BLaER1 (cell line): ENCODE measurements at regions not wholly inside any gene's neighbourhood (a gene's known extent, or its start where the extent isn't known, plus 50 kb on each side); places are given as distances from the start of the nearest gene placed in this dataset.

Experiments used
- H3K27ac ChIP-seq: shearing (Covaris generic); formaldehyde crosslinking; 2 replicates; pipeline ENCODE4 v1.8.1; 2022
- H3K27me3 ChIP-seq: shearing (Covaris generic); formaldehyde crosslinking; 2 replicates; pipeline ENCODE4 v1.8.1; 2022
- H3K36me3 ChIP-seq: shearing (Covaris generic); formaldehyde crosslinking; 2 replicates; pipeline ENCODE4 v1.8.1; 2022
- H3K4me1 ChIP-seq: shearing (Covaris generic); formaldehyde crosslinking; 2 replicates; pipeline ENCODE4 v1.8.1; 2022
- H3K4me2 ChIP-seq: shearing (Covaris generic); formaldehyde crosslinking; 2 replicates; pipeline ENCODE4 v1.8.1; 2022
- H3K4me3 ChIP-seq: shearing (Covaris generic); formaldehyde crosslinking; 2 replicates; pipeline ENCODE4 v1.8.1; 2022
- H3K9ac ChIP-seq: shearing (Covaris generic); formaldehyde crosslinking; 2 replicates; pipeline ENCODE4 v1.8.1; 2022
- H3K9me3 ChIP-seq: shearing (Covaris generic); formaldehyde crosslinking; 2 replicates; pipeline ENCODE4 v1.8.1; 2022
- H4K20me1 ChIP-seq: shearing (Covaris generic); formaldehyde crosslinking; 2 replicates; pipeline ENCODE4 v1.8.1; 2022
- Cebpa-rat ChIP-seq: shearing (Covaris generic); IDR thresholded peaks from 2 replicates; pipeline ENCODE4 v1.8.1; 2022

- Histone ChIP-seq H3K27me3 (no peaks in the 10 kb centered on the region), H3K4me1 (no peaks in the 10 kb centered on the region), H3K36me3 (no peaks in the 10 kb centered on the region), H3K9ac (no peak overlapping the region), H3K27ac (no peak overlapping the region), H3K9me3 (no peaks in the 10 kb centered on the region), H4K20me1 (no peaks in the 10 kb centered on the region), H3K4me3 (no peak overlapping the region), H3K4me2 (no peak overlapping the region)
- TF ChIP-seq Cebpa-rat = no peak
Measured at GRCh38 chr4:107392951-107393350, 327.1 kb downstream of the PAPSS1 start.

- Histone ChIP-seq H4K20me1 (no peaks in the 10 kb centered on the region), H3K4me1 (no peaks in the 10 kb centered on the region), H3K36me3 (no peaks in the 10 kb centered on the region), H3K4me2 (no peak overlapping the region), H3K27ac (no peak overlapping the region), H3K4me3 (no peak overlapping the region), H3K9ac (no peak overlapping the region), H3K9me3 (no peaks in the 10 kb centered on the region), H3K27me3 (no peaks in the 10 kb centered on the region)
- no peak for TF ChIP-seq Cebpa-rat
Measured at GRCh38 chr4:107392380-107392779, 327.7 kb downstream of the PAPSS1 start.

- H3K9ac ChIP-seq = no peak overlapping the region
- no peaks in the 10 kb centered on the region for H3K27me3 ChIP-seq
- H3K4me2 ChIP-seq = no peak overlapping the region
- H3K27ac ChIP-seq = no peak overlapping the region
- no peaks in the 10 kb centered on the region for H4K20me1 ChIP-seq
- H3K36me3 ChIP-seq = no peaks in the 10 kb centered on the region
- no peak for TF ChIP-seq Cebpa-rat
- H3K4me3 ChIP-seq = no peak overlapping the region
- no peaks in the 10 kb centered on the region for H3K9me3 ChIP-seq
- H3K4me1 ChIP-seq = no peaks in the 10 kb centered on the region
Measured at GRCh38 chr4:107391630-107392028, 328.4 kb downstream of the PAPSS1 start.

- Histone ChIP-seq H3K27ac (no peak overlapping the region), H4K20me1 (no peaks in the 10 kb centered on the region), H3K4me2 (no peak overlapping the region), H3K9ac (no peak overlapping the region), H3K4me3 (no peak overlapping the region), H3K27me3 (no peaks in the 10 kb centered on the region), H3K9me3 (no peaks in the 10 kb centered on the region), H3K36me3 (no peaks in the 10 kb centered on the region), H3K4me1 (no peaks in the 10 kb centered on the region)
- no peak for TF ChIP-seq Cebpa-rat
Measured at GRCh38 chr4:107391009-107391629, 328.9 kb downstream of the PAPSS1 start.

- Histone ChIP-seq H3K36me3 (no peaks in the 10 kb centered on the region), H3K9me3 (no peaks in the 10 kb centered on the region), H3K27ac (no peak overlapping the region), H3K4me2 (no peak overlapping the region), H3K4me3 (no peak overlapping the region), H3K4me1 (no peaks in the 10 kb centered on the region), H4K20me1 (no peaks in the 10 kb centered on the region), H3K9ac (no peak overlapping the region), H3K27me3 (no peaks in the 10 kb centered on the region)
- no peak for TF ChIP-seq Cebpa-rat
Measured at GRCh38 chr4:107389965-107390364, 330.1 kb downstream of the PAPSS1 start.

GRCh38 chr4:107388736-107389274, 331.2 kb downstream of the PAPSS1 start:
- H3K27me3 ChIP-seq = no peaks in the 10 kb centered on the region
- no peak overlapping the region for H3K4me2 ChIP-seq
- H3K36me3 ChIP-seq = no peaks in the 10 kb centered on the region
- no peak overlapping the region for H3K9ac ChIP-seq
- H3K4me1 ChIP-seq = no peaks in the 10 kb centered on the region
- H3K27ac ChIP-seq = no peak overlapping the region
- no peak for TF ChIP-seq Cebpa-rat
- no peaks in the 10 kb centered on the region for H4K20me1 ChIP-seq
- H3K4me3 ChIP-seq = no peak overlapping the region
- no peaks in the 10 kb centered on the region for H3K9me3 ChIP-seq

- Histone ChIP-seq H3K27ac (no peak overlapping the region), H3K9me3 (no peaks in the 10 kb centered on the region), H3K4me3 (no peak overlapping the region), H4K20me1 (no peaks in the 10 kb centered on the region), H3K9ac (no peak overlapping the region), H3K4me2 (no peak overlapping the region), H3K4me1 (no peaks in the 10 kb centered on the region), H3K36me3 (no peaks in the 10 kb centered on the region), H3K27me3 (no peaks in the 10 kb centered on the region)
- TF ChIP-seq Cebpa-rat = no peak
Measured at GRCh38 chr4:107380836-107381438, 339.1 kb downstream of the PAPSS1 start.

GRCh38 chr4:107380190-107380589, 339.8 kb downstream of the PAPSS1 start:
- Histone ChIP-seq H3K27ac (no peak overlapping the region), H3K9me3 (no peaks in the 10 kb centered on the region), H3K27me3 (no peaks in the 10 kb centered on the region), H3K4me3 (no peak overlapping the region), H3K4me2 (no peak overlapping the region), H4K20me1 (no peaks in the 10 kb centered on the region), H3K36me3 (no peaks in the 10 kb centered on the region), H3K4me1 (no peaks in the 10 kb centered on the region), H3K9ac (no peak overlapping the region)
- TF ChIP-seq Cebpa-rat = no peak

- H3K36me3 ChIP-seq = no peaks in the 10 kb centered on the region
- H3K4me3 ChIP-seq = no peak overlapping the region
- no peaks in the 10 kb centered on the region for H3K9me3 ChIP-seq
- H4K20me1 ChIP-seq = no peaks in the 10 kb centered on the region
- H3K4me1 ChIP-seq = no peaks in the 10 kb centered on the region
- no peak overlapping the region for H3K27ac ChIP-seq
- no peak overlapping the region for H3K9ac ChIP-seq
- TF ChIP-seq Cebpa-rat = no peak
- no peak overlapping the region for H3K4me2 ChIP-seq
- H3K27me3 ChIP-seq = no peaks in the 10 kb centered on the region
Measured at GRCh38 chr4:107379054-107379869, 340.8 kb downstream of the PAPSS1 start.

GRCh38 chr4:107376293-107376692, 340.2 kb upstream of the DKK2 start:
- H3K9ac ChIP-seq = no peak overlapping the region

More at GRCh38 chr4:107376293-107376692, 340.2 kb upstream of the DKK2 start:
- Histone ChIP-seq H3K4me1 (no peaks in the 10 kb centered on the region), H3K9me3 (no peaks in the 10 kb centered on the region), H3K36me3 (no peaks in the 10 kb centered on the region), H3K4me2 (no peak overlapping the region), H4K20me1 (no peaks in the 10 kb centered on the region), H3K27me3 (no peaks in the 10 kb centered on the region), H3K4me3 (no peak overlapping the region), H3K27ac (no peak overlapping the region)
- no peak for TF ChIP-seq Cebpa-rat
